ENCODE measurements at regions not wholly inside any gene's neighbourhood (a gene's known extent, or its start where the extent isn't known, plus 50 kb on each side); places are given as distances from the start of the nearest gene placed in this dataset.
"Not testable (repeated sequence)": the region's sequence is repeated elsewhere in the genome, so short reads cannot be mapped to it uniquely, and the experiment has no call there.

DNA sequence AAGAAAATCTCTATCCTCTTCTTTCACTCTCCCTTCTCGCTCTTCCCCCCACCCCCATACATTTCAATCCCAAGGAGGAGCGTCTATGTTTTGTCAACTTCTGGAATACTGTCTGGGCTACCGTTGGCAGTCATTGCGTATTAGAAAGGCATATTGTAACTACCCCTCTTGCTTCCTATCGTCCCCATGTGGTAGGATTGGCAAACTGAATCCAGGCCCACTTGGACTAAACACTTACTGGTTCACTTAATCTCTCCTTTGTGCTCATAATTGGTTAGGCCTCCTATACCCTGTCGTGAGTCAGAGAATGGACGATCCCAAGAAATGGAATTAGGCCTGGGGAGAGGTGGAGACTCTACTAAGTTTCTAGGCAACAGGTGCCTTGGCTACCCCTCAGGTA lies 68.8 kb upstream of the SLC8A3 start:
- peaks cover 2% of the 10 kb centered on the region; the same call in 1 of the 2 replicates for H3K9me3 ChIP-seq (ENCODE audit: control insufficient read depth, insufficient read depth, low read length)
- H3K4me3 ChIP-seq (ENCODE audit: low read depth, low read length): no peak overlapping the region
- H3K27ac ChIP-seq (ENCODE audit: low read depth, low read length): no peak overlapping the region
- CTCF ChIA-PET: no interaction called here
- POLR2A ChIA-PET: no interaction called here
- no peak for DNase-seq (ENCODE audit: low read depth, low spot score)
- TF ChIP-seq, protein P1, sequence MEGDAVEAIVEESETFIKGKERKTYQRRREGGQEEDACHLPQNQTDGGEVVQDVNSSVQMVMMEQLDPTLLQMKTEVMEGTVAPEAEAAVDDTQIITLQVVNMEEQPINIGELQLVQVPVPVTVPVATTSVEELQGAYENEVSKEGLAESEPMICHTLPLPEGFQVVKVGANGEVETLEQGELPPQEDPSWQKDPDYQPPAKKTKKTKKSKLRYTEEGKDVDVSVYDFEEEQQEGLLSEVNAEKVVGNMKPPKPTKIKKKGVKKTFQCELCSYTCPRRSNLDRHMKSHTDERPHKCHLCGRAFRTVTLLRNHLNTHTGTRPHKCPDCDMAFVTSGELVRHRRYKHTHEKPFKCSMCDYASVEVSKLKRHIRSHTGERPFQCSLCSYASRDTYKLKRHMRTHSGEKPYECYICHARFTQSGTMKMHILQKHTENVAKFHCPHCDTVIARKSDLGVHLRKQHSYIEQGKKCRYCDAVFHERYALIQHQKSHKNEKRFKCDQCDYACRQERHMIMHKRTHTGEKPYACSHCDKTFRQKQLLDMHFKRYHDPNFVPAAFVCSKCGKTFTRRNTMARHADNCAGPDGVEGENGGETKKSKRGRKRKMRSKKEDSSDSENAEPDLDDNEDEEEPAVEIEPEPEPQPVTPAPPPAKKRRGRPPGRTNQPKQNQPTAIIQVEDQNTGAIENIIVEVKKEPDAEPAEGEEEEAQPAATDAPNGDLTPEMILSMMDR (IDR thresholded peaks at IDR 0.05; ENCODE audit: low read depth, low read length): no peak
- peaks cover 11% of the 10 kb centered on the region for H3K27me3 ChIP-seq (ENCODE audit: control insufficient read depth, insufficient read depth, low read length)

DNA sequence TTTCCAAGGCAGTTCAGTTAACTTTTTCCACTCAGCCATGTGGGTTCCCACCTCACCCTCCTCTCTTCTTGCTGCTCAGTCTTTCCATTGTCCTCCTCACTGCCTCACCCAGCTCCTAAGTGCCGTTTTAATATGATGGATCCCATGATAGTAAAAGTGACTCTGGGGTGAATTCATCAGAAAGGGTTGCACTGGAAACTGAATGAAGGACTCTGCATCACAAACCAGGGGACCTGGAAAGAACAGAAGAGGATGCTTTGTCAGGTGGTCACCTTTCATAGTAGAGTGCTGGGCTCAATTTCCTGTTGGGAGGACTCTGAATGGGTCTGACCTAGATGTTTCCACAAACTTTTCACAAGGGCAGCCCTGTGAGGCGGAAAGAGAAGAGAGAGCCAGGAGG lies 67.8 kb upstream of the SLC8A3 start:
- Histone ChIP-seq H3K4me3 (ENCODE audit: low read depth, low read length) (no peak overlapping the region), H3K27me3 (ENCODE audit: control insufficient read depth, insufficient read depth, low read length) (peaks cover 11% of the 10 kb centered on the region), H3K9me3 (ENCODE audit: control insufficient read depth, insufficient read depth, low read length) (peaks cover 2% of the 10 kb centered on the region; the same call in 1 of the 2 replicates), H3K27ac (ENCODE audit: low read depth, low read length) (no peak overlapping the region)
- no peak for DNase-seq (ENCODE audit: low read depth, low spot score)
- CTCF ChIA-PET: no interaction called here
- TF ChIP-seq, protein P1 (IDR thresholded peaks at IDR 0.05; ENCODE audit: low read depth, low read length): no peak
- POLR2A ChIA-PET: no interaction called here

DNA sequence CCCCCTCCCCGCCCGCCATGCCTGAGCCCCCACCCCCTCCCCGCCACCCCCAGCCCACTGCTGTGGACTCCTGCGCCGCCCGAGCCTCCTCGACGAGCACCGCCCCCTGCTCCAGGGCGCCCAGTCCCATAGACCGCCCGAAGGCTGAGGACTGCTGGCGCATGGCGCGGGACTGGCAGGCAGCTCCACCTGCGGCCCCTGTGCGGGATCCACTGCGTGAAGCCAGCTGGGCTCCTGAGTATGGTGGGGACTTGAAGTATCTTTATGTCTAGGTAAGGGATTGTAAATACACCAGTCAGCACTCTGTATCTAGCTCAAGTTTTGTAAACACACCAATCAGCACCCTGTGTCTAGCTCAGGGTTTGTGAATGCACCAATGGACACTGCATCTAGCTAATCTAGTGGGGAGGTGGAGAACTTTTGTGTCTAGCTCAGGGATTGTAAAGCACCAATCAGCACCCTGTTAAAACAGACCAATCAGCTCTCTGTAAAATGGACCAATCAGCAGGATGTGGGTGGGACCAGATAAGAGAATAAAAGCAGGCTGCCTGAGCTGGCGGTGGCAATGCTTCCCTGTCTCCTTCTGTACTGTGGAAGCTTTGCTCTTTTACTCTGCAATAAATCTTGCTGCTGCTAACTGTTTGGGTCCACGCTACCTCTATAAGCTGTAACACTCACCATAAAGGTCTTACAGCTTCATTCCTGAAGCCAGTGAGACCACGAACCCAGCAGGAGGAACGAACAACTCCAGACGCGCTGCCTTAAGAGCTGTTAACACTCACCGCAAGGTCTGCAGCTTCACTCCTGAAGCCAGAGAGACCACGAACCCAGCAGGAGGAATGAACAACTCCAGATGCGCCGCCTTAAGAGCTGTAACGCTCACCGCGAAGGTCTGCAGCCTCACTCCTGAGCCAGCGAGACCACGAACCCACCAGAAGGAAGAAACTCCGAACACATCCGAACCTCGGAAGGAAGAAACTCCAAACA lies 66.6 kb upstream of the SLC8A3 start:
- H3K4me3 ChIP-seq (ENCODE audit: low read depth, low read length): peak overlapping the region; percentile 7; the same call in 1 of the 2 replicates

DNA sequence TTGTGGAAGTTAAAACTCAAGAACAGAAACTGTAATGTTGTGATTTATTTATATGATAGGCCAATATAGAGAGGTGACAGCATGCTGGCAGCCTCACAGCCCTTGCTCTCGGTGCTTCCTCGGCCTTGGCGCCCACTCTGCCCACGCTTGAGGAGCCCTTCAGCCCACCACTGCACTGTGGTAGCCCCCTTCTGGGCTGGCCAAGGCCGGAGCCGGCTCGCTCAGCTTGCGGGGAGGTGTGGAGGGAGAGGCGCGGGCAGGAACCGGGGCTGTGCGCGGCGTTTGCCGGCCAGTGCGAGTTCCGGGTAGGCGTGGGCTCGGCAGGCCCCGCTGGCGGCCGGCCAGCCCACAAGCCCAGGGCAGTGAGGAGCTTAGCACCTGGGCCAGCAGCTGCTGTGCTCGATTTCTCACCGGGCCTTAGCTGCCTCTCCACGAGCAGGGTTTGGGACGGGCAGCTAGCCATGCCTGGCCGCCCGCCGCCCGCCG lies 65.8 kb upstream of the SLC8A3 start:
- POLR2A ChIA-PET: no interaction called here
- DNase-seq (ENCODE audit: low read depth, low spot score): no peak
- peak overlapping the region; percentile 43 for H3K4me3 ChIP-seq (ENCODE audit: low read depth, low read length)
- TF ChIP-seq, protein P1 (IDR thresholded peaks at IDR 0.05; ENCODE audit: low read depth, low read length): no peak
- H3K27me3 ChIP-seq (ENCODE audit: control insufficient read depth, insufficient read depth, low read length): peaks cover 11% of the 10 kb centered on the region
- H3K27ac ChIP-seq (ENCODE audit: low read depth, low read length): no peak overlapping the region
- CTCF ChIA-PET: no interaction called here
- peaks cover 2% of the 10 kb centered on the region; the same call in 1 of the 2 replicates for H3K9me3 ChIP-seq (ENCODE audit: control insufficient read depth, insufficient read depth, low read length)

More for the DNA sequence above, 66.6 kb upstream of the SLC8A3 start:
- DNase-seq (ENCODE audit: low read depth, low spot score); CTCF ChIA-PET; POLR2A ChIA-PET; H3K27ac ChIP-seq (ENCODE audit: low read depth, low read length); H3K9me3 ChIP-seq (ENCODE audit: control insufficient read depth, insufficient read depth, low read length): not testable (repeated sequence)
- H3K27me3 ChIP-seq (ENCODE audit: control insufficient read depth, insufficient read depth, low read length): peaks cover 11% of the 10 kb centered on the region

DNA sequence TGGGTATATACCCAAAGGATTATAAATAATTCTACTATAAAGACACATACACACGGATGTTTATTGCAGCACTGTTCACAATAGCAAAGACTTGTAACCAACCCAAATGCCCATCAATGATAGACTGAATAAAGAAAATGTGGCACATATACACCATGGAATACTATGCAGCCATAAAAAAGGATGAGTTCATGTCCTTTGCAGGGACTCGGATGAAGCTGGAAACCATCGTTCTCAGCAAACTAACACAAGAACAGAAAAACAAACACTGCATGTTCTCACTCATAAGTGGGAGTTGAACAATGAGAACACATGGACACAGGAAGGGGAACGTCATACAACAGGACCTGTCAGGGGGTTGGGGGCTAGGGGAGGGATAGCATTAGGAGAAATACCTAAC lies 64.8 kb upstream of the SLC8A3 start:
- H3K27ac ChIP-seq (ENCODE audit: low read depth, low read length); POLR2A ChIA-PET; H3K9me3 ChIP-seq (ENCODE audit: control insufficient read depth, insufficient read depth, low read length); DNase-seq (ENCODE audit: low read depth, low spot score); H3K4me3 ChIP-seq (ENCODE audit: low read depth, low read length); CTCF ChIA-PET: not testable (repeated sequence)
- peaks cover 11% of the 10 kb centered on the region for H3K27me3 ChIP-seq (ENCODE audit: control insufficient read depth, insufficient read depth, low read length)

DNA sequence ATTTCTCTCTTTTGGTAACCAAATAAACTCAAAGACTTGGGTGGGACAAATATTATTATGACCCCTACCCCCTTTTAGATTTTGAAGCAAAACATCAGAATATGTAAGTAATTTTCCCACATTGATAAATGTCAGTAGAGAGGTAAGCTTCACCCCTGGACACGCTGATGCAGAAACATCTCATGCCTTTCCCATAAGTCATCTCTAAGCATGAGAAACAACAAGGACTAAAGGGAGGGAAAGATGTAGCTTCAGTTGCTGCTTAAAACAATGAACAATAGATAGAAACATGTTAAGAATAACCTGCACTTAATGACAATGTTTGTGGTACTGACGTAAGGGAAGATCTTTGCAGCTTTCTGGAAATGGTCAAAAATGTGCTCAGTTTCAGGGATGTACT lies 56.3 kb upstream of the SLC8A3 start:
- POLR2A ChIA-PET: no interaction called here
- Histone ChIP-seq H3K4me3 (ENCODE audit: low read depth, low read length) (no peak overlapping the region), H3K27me3 (ENCODE audit: control insufficient read depth, insufficient read depth, low read length) (no peaks in the 10 kb centered on the region), H3K27ac (ENCODE audit: low read depth, low read length) (no peak overlapping the region), H3K9me3 (ENCODE audit: control insufficient read depth, insufficient read depth, low read length) (no peaks in the 10 kb centered on the region)
- CTCF ChIA-PET: no interaction called here
- DNase-seq (ENCODE audit: low read depth, low spot score): no peak
- TF ChIP-seq, protein P1 (IDR thresholded peaks at IDR 0.05; ENCODE audit: low read depth, low read length): no peak
